ENCODE measurements at regions not wholly inside any gene's neighbourhood (a gene's known extent, or its start where the extent isn't known, plus 50 kb on each side); places are given as distances from the start of the nearest gene placed in this dataset.
A peak's percentile ranks its signal among the peaks of the same experiment; 100 is the strongest.

DNA sequence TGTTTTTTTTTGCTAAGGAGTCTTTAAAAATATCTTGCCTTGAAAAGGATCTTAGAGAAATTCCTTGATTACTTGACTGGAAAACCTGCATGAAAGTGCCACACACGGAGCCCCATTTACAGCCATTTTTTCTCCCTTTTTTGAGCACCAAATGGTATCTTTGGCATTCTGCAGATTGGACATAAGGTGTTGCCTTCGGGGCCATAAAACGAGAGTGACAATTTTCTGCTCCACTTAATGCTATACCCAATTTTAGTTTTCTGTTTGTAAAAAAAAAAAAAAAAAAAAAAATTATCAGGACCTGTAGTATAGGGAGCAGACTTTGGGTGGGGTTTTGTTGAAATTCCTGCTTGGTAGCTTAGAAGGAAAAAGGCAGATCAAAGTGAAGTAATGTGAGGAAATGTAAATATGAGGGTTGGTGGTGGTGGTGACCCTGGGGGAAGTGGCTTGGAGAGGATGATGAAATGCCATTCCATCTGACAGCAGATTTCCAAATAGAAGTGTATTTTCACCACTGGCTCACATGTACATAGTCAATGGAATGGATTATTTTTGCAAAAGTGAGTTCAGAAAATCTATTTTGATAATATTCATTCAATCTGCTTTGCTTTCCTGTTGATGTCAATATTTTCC is 212.1 kb upstream of the SOX4 start:
- H3K9me2 ChIP-seq (ENCODE audit: insufficient read depth) = no peaks in the 10 kb centered on the region
- ChIA-PET CTCF (no interaction called here), POLR2A (no interaction called here), RAD21 (ENCODE audit: low non-redundant PET in 1 of 2, low total read pairs in 2 of 2, uncharacterized antibody in 2 of 2, unreplicated experiment in 2 of 2) (interaction anchor here in 1 of 2 experiments (0.5 kb wide), 1 partner anchor 208 kb away, joined by 8 read pairs; no protein-coding TSS in a partner anchor)
- TF ChIP-seq POLR2A (IDR thresholded peaks at IDR 0.05; ENCODE audit: borderline replicate concordance, extremely low read depth, insufficient read depth, insufficient read length) (no peak), TCF7L2 (IDR thresholded peaks at IDR 0.05; ENCODE audit: borderline replicate concordance, extremely low read depth, insufficient read depth, insufficient read length) (no peak), RAD21 (IDR thresholded peaks at IDR 0.05; ENCODE audit: low read depth) (no peak), CEBPB (IDR thresholded peaks at IDR 0.05; ENCODE audit: low read depth) (peak; percentile 42), SRF (IDR thresholded peaks at IDR 0.05; ENCODE audit: low read depth) (no peak)
- no peaks in the 10 kb centered on the region for H3K36me3 ChIP-seq (ENCODE audit: control insufficient read depth in 1 of 2, insufficient read depth in 2 of 2, low read length in 2 of 2)
- H4K20me1 ChIP-seq (ENCODE audit: insufficient read depth) = no peaks in the 10 kb centered on the region
- no peak overlapping the region for H3K27ac ChIP-seq (ENCODE audit: low read depth, low read length)
- H2AFZ ChIP-seq (ENCODE audit: low read depth, low read length, poor library complexity, severe bottlenecking) = no peak overlapping the region
- intact Hi-C loops (cut with micrococcal nuclease) = no loop called here
- DNase-seq (ENCODE audit: low read depth, low spot score) (no peak), ATAC-seq (no peak)
- no peak overlapping the region for H3K4me3 ChIP-seq (replicated peaks in 1 of 2; ENCODE audit: low read depth in 1 of 2, low read length in 2 of 2)
- H3K9me3 ChIP-seq (ENCODE audit: control insufficient read depth in 1 of 2, insufficient read depth in 1 of 2, low read depth in 1 of 2, low read length in 2 of 2) = no peaks in the 10 kb centered on the region
- no peak overlapping the region for H3K9ac ChIP-seq (ENCODE audit: low read length)
- H3K79me2 ChIP-seq (ENCODE audit: insufficient read depth, low read length) = no peaks in the 10 kb centered on the region
- BruUV-seq (replicated peaks) = no TSS peak
- H3K4me2 ChIP-seq (ENCODE audit: low read length) = no peak overlapping the region
- no peaks in the 10 kb centered on the region for H3K27me3 ChIP-seq (ENCODE audit: insufficient read depth, low read length)
- H3K4me1 ChIP-seq (ENCODE audit: control insufficient read depth in 1 of 2, insufficient read depth in 2 of 2, low read length in 2 of 2) = peaks cover under 1 to 4% of the 10 kb centered on the region in 2 experiments; a peak in 1 of 4 replicates

GRCh38 chr6:21382821-21383449 is 210.6 kb upstream of the SOX4 start:
- ATAC-seq (no peak), DNase-seq (ENCODE audit: low read depth, low spot score) (no peak)
- ChIA-PET RAD21 (ENCODE audit: low non-redundant PET in 1 of 2, low total read pairs in 2 of 2, uncharacterized antibody in 2 of 2, unreplicated experiment in 2 of 2) (no interaction called here), CTCF (no interaction called here), POLR2A (no interaction called here)
- no peaks in the 10 kb centered on the region for H3K9me3 ChIP-seq (ENCODE audit: control insufficient read depth in 1 of 2, insufficient read depth in 1 of 2, low read depth in 1 of 2, low read length in 2 of 2)
- no peak overlapping the region for H3K4me3 ChIP-seq (replicated peaks in 1 of 2; ENCODE audit: low read depth in 1 of 2, low read length in 2 of 2)
- H2AFZ ChIP-seq (ENCODE audit: low read depth, low read length, poor library complexity, severe bottlenecking) = no peak overlapping the region
- H3K79me2 ChIP-seq (ENCODE audit: insufficient read depth, low read length) = no peaks in the 10 kb centered on the region
- H3K4me2 ChIP-seq (ENCODE audit: low read length) = no peak overlapping the region
- peaks cover 4 to 7% of the 10 kb centered on the region in 2 experiments; a peak in 2 of 4 replicates for H3K4me1 ChIP-seq (ENCODE audit: control insufficient read depth in 1 of 2, insufficient read depth in 2 of 2, low read length in 2 of 2)
- H3K36me3 ChIP-seq (ENCODE audit: control insufficient read depth in 1 of 2, insufficient read depth in 2 of 2, low read length in 2 of 2) = no peaks in the 10 kb centered on the region
- no peaks in the 10 kb centered on the region for H3K9me2 ChIP-seq (ENCODE audit: insufficient read depth)
- H3K27me3 ChIP-seq (ENCODE audit: insufficient read depth, low read length) = no peaks in the 10 kb centered on the region
- no peak overlapping the region for H3K27ac ChIP-seq (ENCODE audit: low read depth, low read length)
- no peak overlapping the region for H3K9ac ChIP-seq (ENCODE audit: low read length)
- no peaks in the 10 kb centered on the region for H4K20me1 ChIP-seq (ENCODE audit: insufficient read depth)
- no TSS peak for BruUV-seq (replicated peaks)
- intact Hi-C loops (cut with micrococcal nuclease) = no loop called here
- TF ChIP-seq JUND (IDR thresholded peaks at IDR 0.05) (no peak), ELF1 (IDR thresholded peaks at IDR 0.05; ENCODE audit: borderline replicate concordance, low read depth) (no peak), CBX3 (IDR thresholded peaks at IDR 0.05; ENCODE audit: low read depth) (no peak), CTCF (IDR thresholded peaks at IDR 0.05 in 2 of 3, conservative IDR thresholded peaks at IDR 0.05 in 1 of 3; ENCODE audit: borderline replicate concordance in 1 of 3, insufficient read depth in 1 of 3, low read depth in 2 of 3, low read length in 2 of 3) (no peak), EZH2 (IDR thresholded peaks at IDR 0.05) (no peak), POLR2AphosphoS5 (IDR thresholded peaks at IDR 0.05; ENCODE audit: low read depth, low read length) (no peak), SP1 (IDR thresholded peaks at IDR 0.05; ENCODE audit: low read depth) (no peak), TCF7L2 (IDR thresholded peaks at IDR 0.05; ENCODE audit: borderline replicate concordance, extremely low read depth, insufficient read depth, insufficient read length) (no peak), POLR2A (IDR thresholded peaks at IDR 0.05; ENCODE audit: borderline replicate concordance, extremely low read depth, insufficient read depth, insufficient read length) (no peak), ZFX (IDR thresholded peaks at IDR 0.05) (no peak), EGR1 (IDR thresholded peaks at IDR 0.05; ENCODE audit: low read depth) (no peak), FOSL1 (IDR thresholded peaks at IDR 0.05; ENCODE audit: low read depth) (no peak), CEBPB (IDR thresholded peaks at IDR 0.05; ENCODE audit: low read depth) (no peak), EZH2phosphoT487 (IDR thresholded peaks at IDR 0.05; ENCODE audit: borderline replicate concordance) (no peak)
- TF ChIP-seq, protein P1, sequence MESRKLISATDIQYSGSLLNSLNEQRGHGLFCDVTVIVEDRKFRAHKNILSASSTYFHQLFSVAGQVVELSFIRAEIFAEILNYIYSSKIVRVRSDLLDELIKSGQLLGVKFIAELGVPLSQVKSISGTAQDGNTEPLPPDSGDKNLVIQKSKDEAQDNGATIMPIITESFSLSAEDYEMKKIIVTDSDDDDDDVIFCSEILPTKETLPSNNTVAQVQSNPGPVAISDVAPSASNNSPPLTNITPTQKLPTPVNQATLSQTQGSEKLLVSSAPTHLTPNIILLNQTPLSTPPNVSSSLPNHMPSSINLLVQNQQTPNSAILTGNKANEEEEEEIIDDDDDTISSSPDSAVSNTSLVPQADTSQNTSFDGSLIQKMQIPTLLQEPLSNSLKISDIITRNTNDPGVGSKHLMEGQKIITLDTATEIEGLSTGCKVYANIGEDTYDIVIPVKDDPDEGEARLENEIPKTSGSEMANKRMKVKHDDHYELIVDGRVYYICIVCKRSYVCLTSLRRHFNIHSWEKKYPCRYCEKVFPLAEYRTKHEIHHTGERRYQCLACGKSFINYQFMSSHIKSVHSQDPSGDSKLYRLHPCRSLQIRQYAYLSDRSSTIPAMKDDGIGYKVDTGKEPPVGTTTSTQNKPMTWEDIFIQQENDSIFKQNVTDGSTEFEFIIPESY (IDR thresholded peaks at IDR 0.05; ENCODE audit: extremely low read depth, insufficient replicate concordance, low read length) = no peak

Data from HCT116 (cell line).